ENCODE measurements at regions not wholly inside any gene's neighbourhood (a gene's known extent, or its start where the extent isn't known, plus 50 kb on each side); places are given as distances from the start of the nearest gene placed in this dataset.

DNA sequence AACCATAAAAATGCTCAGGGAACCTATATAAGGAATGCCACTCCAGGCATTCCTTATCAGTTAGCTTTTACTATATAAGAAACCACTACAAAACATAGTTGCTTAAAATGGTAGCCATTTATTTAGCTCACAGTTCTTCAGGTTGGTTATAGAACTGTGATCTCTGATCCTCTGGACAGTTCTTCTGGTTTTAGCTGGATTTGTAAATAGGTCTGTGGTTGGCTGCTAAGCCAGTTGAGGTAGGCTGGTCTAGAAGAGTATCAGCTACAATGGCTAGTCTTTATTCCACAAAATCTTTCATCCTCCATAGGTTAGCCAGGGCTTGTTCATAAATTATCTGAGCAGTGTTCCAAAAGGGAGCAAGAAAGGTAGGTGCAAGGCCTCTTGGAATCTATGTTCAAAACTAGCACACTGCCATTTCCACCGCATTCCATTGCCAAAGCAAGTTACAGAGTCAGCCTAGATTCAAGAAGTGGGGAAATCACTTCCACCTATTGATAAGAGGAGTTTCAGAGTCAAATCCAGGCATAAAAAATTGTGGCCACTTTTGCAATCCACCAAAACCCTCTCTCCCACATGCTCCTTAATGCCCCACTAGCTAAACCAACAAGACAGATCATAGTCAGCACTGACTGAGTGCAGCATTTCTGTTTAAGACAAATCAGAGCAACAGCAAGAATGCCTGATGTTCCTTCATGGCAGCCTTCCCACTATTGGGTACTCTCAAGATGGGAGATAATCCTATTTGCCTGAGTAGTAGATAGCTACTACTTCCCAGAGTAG, 146.4 kb downstream of the IRS1 start:
- Histone ChIP-seq H3K36me3 (no peaks in the 10 kb centered on the region), H3K27ac (no peak overlapping the region), H3K9me3 (ENCODE audit: severe bottlenecking) (no peaks in the 10 kb centered on the region), H3K4me3 (ENCODE audit: low read depth, low read length) (no peak overlapping the region), H3K27me3 (ENCODE audit: insufficient read depth, low read depth, severe bottlenecking) (no peaks in the 10 kb centered on the region)
- DNase-seq, result no peak
- TF ChIP-seq, protein P1, sequence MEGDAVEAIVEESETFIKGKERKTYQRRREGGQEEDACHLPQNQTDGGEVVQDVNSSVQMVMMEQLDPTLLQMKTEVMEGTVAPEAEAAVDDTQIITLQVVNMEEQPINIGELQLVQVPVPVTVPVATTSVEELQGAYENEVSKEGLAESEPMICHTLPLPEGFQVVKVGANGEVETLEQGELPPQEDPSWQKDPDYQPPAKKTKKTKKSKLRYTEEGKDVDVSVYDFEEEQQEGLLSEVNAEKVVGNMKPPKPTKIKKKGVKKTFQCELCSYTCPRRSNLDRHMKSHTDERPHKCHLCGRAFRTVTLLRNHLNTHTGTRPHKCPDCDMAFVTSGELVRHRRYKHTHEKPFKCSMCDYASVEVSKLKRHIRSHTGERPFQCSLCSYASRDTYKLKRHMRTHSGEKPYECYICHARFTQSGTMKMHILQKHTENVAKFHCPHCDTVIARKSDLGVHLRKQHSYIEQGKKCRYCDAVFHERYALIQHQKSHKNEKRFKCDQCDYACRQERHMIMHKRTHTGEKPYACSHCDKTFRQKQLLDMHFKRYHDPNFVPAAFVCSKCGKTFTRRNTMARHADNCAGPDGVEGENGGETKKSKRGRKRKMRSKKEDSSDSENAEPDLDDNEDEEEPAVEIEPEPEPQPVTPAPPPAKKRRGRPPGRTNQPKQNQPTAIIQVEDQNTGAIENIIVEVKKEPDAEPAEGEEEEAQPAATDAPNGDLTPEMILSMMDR (IDR thresholded peaks at IDR 0.05; ENCODE audit: low read depth, low read length), result no peak

DNA sequence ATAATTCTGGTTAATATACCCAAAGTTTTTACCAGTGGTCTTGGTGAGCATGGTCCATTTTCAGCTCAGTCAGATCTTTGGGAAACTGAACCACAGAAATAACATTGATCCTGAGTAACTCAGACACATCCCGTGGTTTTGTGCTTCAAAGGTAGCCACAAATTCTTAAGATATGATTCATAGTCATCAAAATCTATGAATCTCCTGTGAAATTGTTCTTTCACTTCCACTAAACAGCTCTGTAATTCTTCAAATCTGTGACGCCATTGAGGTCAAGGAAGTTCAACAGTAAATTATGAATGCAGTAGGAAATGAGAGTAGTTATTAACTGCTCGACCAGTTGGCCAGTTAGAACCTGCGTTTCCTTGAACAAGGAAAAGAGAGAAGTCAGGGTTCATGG, 147.3 kb downstream of the IRS1 start:
- no peak for DNase-seq
- H3K36me3 ChIP-seq, result no peaks in the 10 kb centered on the region
- H3K27me3 ChIP-seq (ENCODE audit: insufficient read depth, low read depth, severe bottlenecking), result no peaks in the 10 kb centered on the region
- TF ChIP-seq, protein P1 (IDR thresholded peaks at IDR 0.05; ENCODE audit: low read depth, low read length), result no peak
- H3K4me3 ChIP-seq (ENCODE audit: low read depth, low read length), result no peak overlapping the region
- H3K27ac ChIP-seq, result no peak overlapping the region
- H3K9me3 ChIP-seq (ENCODE audit: severe bottlenecking), result no peaks in the 10 kb centered on the region

DNA sequence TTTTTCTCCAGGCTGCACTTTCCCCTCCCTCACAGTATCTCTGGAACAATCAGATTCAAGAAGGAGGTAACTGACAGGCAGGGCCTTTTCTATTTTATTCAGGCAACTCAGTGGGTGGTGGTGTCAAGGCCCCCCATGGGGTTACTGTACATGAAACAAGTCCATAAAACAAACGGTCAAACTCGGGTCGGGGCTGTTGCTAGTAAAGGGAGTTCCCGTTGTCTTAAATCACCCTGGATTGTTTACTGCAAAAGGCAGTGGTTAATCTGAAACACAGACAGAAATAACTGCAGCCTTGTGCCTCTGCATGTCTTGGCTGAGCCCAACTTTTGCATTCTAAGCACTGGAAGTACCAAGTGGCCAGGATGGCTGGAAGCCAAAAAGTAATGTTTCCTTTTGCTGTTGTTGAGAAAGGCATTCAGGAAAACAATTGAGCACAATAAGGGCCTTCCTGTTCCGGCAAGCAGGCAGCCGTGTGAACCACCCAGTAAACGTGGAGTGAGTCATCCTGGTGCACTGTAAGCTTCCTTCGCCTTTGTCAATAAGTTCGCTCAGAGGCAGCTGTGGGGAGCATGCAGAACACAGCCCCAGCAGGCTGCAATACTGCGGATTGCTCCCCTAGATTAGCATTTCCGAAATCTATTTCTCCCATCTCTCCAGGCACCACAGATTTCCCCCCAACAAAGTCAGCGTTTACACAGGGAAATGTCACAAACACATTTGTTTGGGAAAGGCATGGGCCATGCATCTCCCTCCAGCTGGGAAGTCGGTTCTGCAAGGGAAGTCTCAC, 149.6 kb downstream of the IRS1 start:
- H3K9me3 ChIP-seq (ENCODE audit: severe bottlenecking), result no peaks in the 10 kb centered on the region
- TF ChIP-seq, protein P1 (IDR thresholded peaks at IDR 0.05; ENCODE audit: low read depth, low read length), result no peak
- no peaks in the 10 kb centered on the region for H3K27me3 ChIP-seq (ENCODE audit: insufficient read depth, low read depth, severe bottlenecking)
- no peak overlapping the region for H3K4me3 ChIP-seq (ENCODE audit: low read depth, low read length)
- no peak overlapping the region for H3K27ac ChIP-seq
- H3K36me3 ChIP-seq, result no peaks in the 10 kb centered on the region
- DNase-seq, result no peak

DNA sequence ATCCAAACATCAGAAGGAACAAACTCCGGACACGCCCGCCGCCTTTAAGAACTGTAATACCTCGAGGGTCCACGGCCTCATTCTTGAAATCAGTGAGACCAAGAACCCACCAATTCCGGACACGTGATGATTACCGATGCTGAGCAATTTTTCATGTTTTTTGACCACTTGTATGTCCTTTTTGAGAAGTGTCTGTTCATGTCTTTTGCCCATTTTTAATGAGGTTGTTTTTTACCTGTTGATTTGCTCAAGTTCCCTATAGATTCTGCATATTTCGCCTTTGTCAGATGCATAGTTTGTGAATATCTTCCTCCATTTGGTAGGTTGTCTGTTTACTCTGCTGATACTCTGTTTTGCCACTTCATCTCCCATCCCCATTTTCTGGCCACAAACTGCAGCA, 150.4 kb downstream of the IRS1 start:
- TF ChIP-seq, protein P1 (IDR thresholded peaks at IDR 0.05; ENCODE audit: low read depth, low read length), result no peak
- Histone ChIP-seq H3K9me3 (ENCODE audit: severe bottlenecking) (no peaks in the 10 kb centered on the region), H3K4me3 (ENCODE audit: low read depth, low read length) (no peak overlapping the region), H3K27ac (no peak overlapping the region), H3K36me3 (no peaks in the 10 kb centered on the region), H3K27me3 (ENCODE audit: insufficient read depth, low read depth, severe bottlenecking) (no peaks in the 10 kb centered on the region)
- DNase-seq, result no peak

DNA sequence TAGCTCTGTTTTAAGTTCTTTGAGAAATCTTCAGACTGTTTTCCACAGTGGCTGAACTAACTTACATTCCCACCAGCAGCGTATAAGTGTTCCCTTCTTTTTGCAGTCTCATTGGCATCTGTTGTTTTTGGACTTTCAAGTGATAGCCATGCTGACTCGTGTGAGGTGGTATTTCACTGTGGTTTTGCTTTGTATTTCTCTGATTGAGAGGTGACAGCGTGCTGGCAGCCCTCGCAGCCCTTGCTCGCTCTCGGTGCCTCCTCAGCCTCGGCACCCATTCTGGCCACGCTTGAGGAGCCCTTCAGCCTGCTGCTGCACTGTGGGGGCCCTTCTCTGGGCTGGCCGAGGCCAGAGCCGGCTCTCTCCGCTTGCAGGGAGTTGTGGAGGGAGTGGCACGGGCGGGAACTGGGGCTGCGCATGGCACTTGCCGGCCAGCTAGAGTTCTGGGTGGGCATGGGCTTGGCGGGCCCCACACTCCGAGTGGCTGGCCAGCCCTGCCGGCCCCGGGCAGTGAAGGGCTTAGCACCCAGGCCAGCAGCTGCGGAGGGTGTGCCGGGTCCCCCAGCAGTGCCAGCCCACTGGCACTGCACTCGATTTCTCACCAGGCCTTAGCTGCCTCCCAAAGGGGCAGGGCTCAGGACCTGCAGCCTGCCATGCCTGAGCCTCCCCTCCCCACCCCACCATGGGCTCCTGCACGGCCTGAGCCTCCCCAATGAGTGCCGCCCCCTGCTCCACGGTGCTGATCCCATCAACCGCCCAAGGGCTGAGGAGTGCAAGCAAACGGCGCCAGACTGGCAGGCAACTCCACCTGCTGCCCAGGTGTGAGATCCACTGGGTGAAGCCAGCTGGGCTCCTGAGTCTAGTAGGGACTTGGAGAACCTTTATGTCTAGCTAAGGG, 151.8 kb downstream of the IRS1 start:
- no peak for DNase-seq
- Histone ChIP-seq H3K27ac (no peak overlapping the region), H3K27me3 (ENCODE audit: insufficient read depth, low read depth, severe bottlenecking) (no peaks in the 10 kb centered on the region), H3K9me3 (ENCODE audit: severe bottlenecking) (no peaks in the 10 kb centered on the region), H3K4me3 (ENCODE audit: low read depth, low read length) (no peak overlapping the region), H3K36me3 (no peaks in the 10 kb centered on the region)
- TF ChIP-seq, protein P1 (IDR thresholded peaks at IDR 0.05; ENCODE audit: low read depth, low read length), result no peak

Measured in WERI-Rb-1 (cell line).